Activated naive CD8-positive, alpha-beta T cell treated with anti-CD3 and anti-CD28 coated beads for 36 hours (primary cell): ENCODE measurements at regions not wholly inside any gene's neighbourhood (a gene's known extent, or its start where the extent isn't known, plus 50 kb on each side); places are given as distances from the start of the nearest gene placed in this dataset.
"Not testable (repeated sequence)": the region's sequence is repeated elsewhere in the genome, so short reads cannot be mapped to it uniquely, and the experiment has no call there.

Experiments used
- DNase-seq: peaks from one replicate; pipeline ENCODE4 v3.0.0; 2021
- H3K27ac Mint-ChIP-seq: one replicate; pipeline ENCODE4 v1.8.0; 2022; ENCODE audit warnings: mild to moderate bottlenecking, moderate library complexity, mixed read lengths
- H3K27me3 Mint-ChIP-seq: one replicate; pipeline ENCODE4 v1.8.0; 2022; ENCODE audit warnings: mild to moderate bottlenecking, mixed read lengths
- H3K36me3 Mint-ChIP-seq: one replicate; pipeline ENCODE4 v1.8.0; 2021; ENCODE audit warnings: mild to moderate bottlenecking, mixed read lengths
- H3K4me1 Mint-ChIP-seq: one replicate; pipeline ENCODE4 v1.8.0; 2021; ENCODE audit warnings: mixed read lengths
- H3K4me3 Mint-ChIP-seq: one replicate; pipeline ENCODE4 v1.8.0; 2022; ENCODE audit warnings: mild to moderate bottlenecking, moderate library complexity, mixed read lengths
- H3K9me3 Mint-ChIP-seq: one replicate; pipeline ENCODE4 v1.8.0; 2022; ENCODE audit warnings: mixed read lengths

- Mint-ChIP-seq H3K36me3 (no peaks in the 10 kb centered on the region), H3K27me3 (no peaks in the 10 kb centered on the region), H3K27ac (no peak overlapping the region), H3K9me3 (peaks cover 8% of the 10 kb centered on the region), H3K4me1 (no peaks in the 10 kb centered on the region), H3K4me3 (no peak overlapping the region)
- no peak for DNase-seq
These were observed 86.9 kb upstream of the KCND2 start for GRCh38 chr7:120185940-120186682.

- Mint-ChIP-seq H3K4me1 (no peaks in the 10 kb centered on the region), H3K9me3 (peaks cover 6% of the 10 kb centered on the region), H3K36me3 (no peaks in the 10 kb centered on the region), H3K27me3 (no peaks in the 10 kb centered on the region), H3K27ac (no peak overlapping the region), H3K4me3 (no peak overlapping the region)
- no peak for DNase-seq
These were observed 86.3 kb upstream of the KCND2 start for GRCh38 chr7:120186688-120187087.

GRCh38 chr7:120189623-120190022 lies 83.4 kb upstream of the KCND2 start:
- H3K9me3 Mint-ChIP-seq = no peaks in the 10 kb centered on the region
- H3K4me3 Mint-ChIP-seq = no peak overlapping the region
- no peak for DNase-seq
- H3K27ac Mint-ChIP-seq = no peak overlapping the region
- no peaks in the 10 kb centered on the region for H3K27me3 Mint-ChIP-seq
- no peaks in the 10 kb centered on the region for H3K4me1 Mint-ChIP-seq
- no peaks in the 10 kb centered on the region for H3K36me3 Mint-ChIP-seq

- Mint-ChIP-seq H3K27me3 (no peaks in the 10 kb centered on the region), H3K36me3 (no peaks in the 10 kb centered on the region), H3K9me3 (no peaks in the 10 kb centered on the region), H3K4me1 (no peaks in the 10 kb centered on the region), H3K27ac (no peak overlapping the region), H3K4me3 (no peak overlapping the region)
- DNase-seq = no peak
These were observed 82.9 kb upstream of the KCND2 start for GRCh38 chr7:120190109-120190508.

- no peaks in the 10 kb centered on the region for H3K9me3 Mint-ChIP-seq
- no peaks in the 10 kb centered on the region for H3K27me3 Mint-ChIP-seq
- H3K27ac Mint-ChIP-seq = no peak overlapping the region
- H3K36me3 Mint-ChIP-seq = no peaks in the 10 kb centered on the region
- DNase-seq = no peak
- H3K4me1 Mint-ChIP-seq = no peaks in the 10 kb centered on the region
- no peak overlapping the region for H3K4me3 Mint-ChIP-seq
These were observed 82.4 kb upstream of the KCND2 start for GRCh38 chr7:120190566-120190965.

- H3K27ac Mint-ChIP-seq, DNase-seq, H3K4me3 Mint-ChIP-seq, H3K36me3 Mint-ChIP-seq, H3K27me3 Mint-ChIP-seq, H3K4me1 Mint-ChIP-seq, H3K9me3 Mint-ChIP-seq: not testable (repeated sequence)
These were observed 81.6 kb upstream of the KCND2 start for GRCh38 chr7:120191423-120191822.

- no peak overlapping the region for H3K4me3 Mint-ChIP-seq
- H3K27ac Mint-ChIP-seq = no peak overlapping the region
- peaks cover 1% of the 10 kb centered on the region for H3K9me3 Mint-ChIP-seq
- DNase-seq = no peak
- no peaks in the 10 kb centered on the region for H3K4me1 Mint-ChIP-seq
- no peaks in the 10 kb centered on the region for H3K36me3 Mint-ChIP-seq
- H3K27me3 Mint-ChIP-seq = no peaks in the 10 kb centered on the region
These were observed 71.7 kb upstream of the KCND2 start for GRCh38 chr7:120201290-120201689.

GRCh38 chr7:120205101-120205500 lies 67.9 kb upstream of the KCND2 start:
- H3K36me3 Mint-ChIP-seq = no peaks in the 10 kb centered on the region
- no peak overlapping the region for H3K4me3 Mint-ChIP-seq
- H3K4me1 Mint-ChIP-seq = no peaks in the 10 kb centered on the region
- H3K27me3 Mint-ChIP-seq = no peaks in the 10 kb centered on the region
- no peak for DNase-seq
- peaks cover 12% of the 10 kb centered on the region for H3K9me3 Mint-ChIP-seq
- no peak overlapping the region for H3K27ac Mint-ChIP-seq

- no peaks in the 10 kb centered on the region for H3K4me1 Mint-ChIP-seq
- peaks cover 17% of the 10 kb centered on the region for H3K9me3 Mint-ChIP-seq
- H3K27ac Mint-ChIP-seq = no peak overlapping the region
- no peaks in the 10 kb centered on the region for H3K36me3 Mint-ChIP-seq
- H3K4me3 Mint-ChIP-seq = no peak overlapping the region
- no peaks in the 10 kb centered on the region for H3K27me3 Mint-ChIP-seq
- no peak for DNase-seq
These were observed 65.9 kb upstream of the KCND2 start for GRCh38 chr7:120207037-120207436.

GRCh38 chr7:120215654-120216053 lies 57.3 kb upstream of the KCND2 start:
- Mint-ChIP-seq H3K27me3 (no peaks in the 10 kb centered on the region), H3K4me3 (no peak overlapping the region), H3K27ac (no peak overlapping the region), H3K36me3 (no peaks in the 10 kb centered on the region), H3K9me3 (peaks cover 4% of the 10 kb centered on the region), H3K4me1 (no peaks in the 10 kb centered on the region)
- no peak for DNase-seq

- Mint-ChIP-seq H3K27ac (no peak overlapping the region), H3K36me3 (no peaks in the 10 kb centered on the region), H3K4me1 (no peaks in the 10 kb centered on the region), H3K27me3 (no peaks in the 10 kb centered on the region), H3K9me3 (peaks cover 2% of the 10 kb centered on the region), H3K4me3 (no peak overlapping the region)
- DNase-seq = no peak
These were observed 56.0 kb upstream of the KCND2 start for GRCh38 chr7:120216947-120217346.

GRCh38 chr7:120218712-120219111 lies 54.3 kb upstream of the KCND2 start:
- no peak for DNase-seq
- no peak overlapping the region for H3K27ac Mint-ChIP-seq
- no peaks in the 10 kb centered on the region for H3K27me3 Mint-ChIP-seq
- H3K36me3 Mint-ChIP-seq = no peaks in the 10 kb centered on the region
- no peaks in the 10 kb centered on the region for H3K4me1 Mint-ChIP-seq
- H3K9me3 Mint-ChIP-seq = no peaks in the 10 kb centered on the region
- no peak overlapping the region for H3K4me3 Mint-ChIP-seq

GRCh38 chr7:120221666-120222065 lies 51.3 kb upstream of the KCND2 start:
- Mint-ChIP-seq H3K27me3 (no peaks in the 10 kb centered on the region), H3K9me3 (no peaks in the 10 kb centered on the region), H3K4me3 (no peak overlapping the region), H3K36me3 (no peaks in the 10 kb centered on the region), H3K27ac (no peak overlapping the region), H3K4me1 (no peaks in the 10 kb centered on the region)
- no peak for DNase-seq
